ENCODE measurements at regions not wholly inside any gene's neighbourhood (a gene's known extent, or its start where the extent isn't known, plus 50 kb on each side); places are given as distances from the start of the nearest gene placed in this dataset.

DNA sequence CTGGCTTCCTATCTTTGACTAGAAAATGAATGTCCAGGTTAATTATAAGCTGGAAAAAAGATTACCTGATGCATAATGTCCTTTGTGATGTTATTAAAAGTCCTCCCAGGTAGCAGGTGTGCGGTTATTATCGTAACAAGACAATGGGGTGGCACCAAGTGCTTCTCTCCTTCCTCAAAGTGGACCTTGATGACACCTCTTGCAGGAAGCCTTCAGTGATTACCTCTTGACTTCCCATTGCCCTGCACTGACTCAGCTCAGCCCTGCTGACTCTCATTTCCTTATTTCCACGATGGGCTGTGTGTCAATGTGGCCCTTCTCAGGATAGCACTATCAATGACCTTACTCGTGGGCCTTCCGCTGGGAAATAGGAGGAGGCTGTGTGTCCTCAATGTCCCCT is 477.4 kb upstream of the CCL2 start:
- ATAC-seq: no peak
- no peak overlapping the region for H3K4me3 Mint-ChIP-seq
- no peak for DNase-seq (ENCODE audit: low spot score in 2 of 2)
- H3K27ac Mint-ChIP-seq: no peak overlapping the region
- H3K36me3 Mint-ChIP-seq: no peaks in the 10 kb centered on the region
- no peaks in the 10 kb centered on the region for H3K4me1 Mint-ChIP-seq
- no peaks in the 10 kb centered on the region for H3K9me3 Mint-ChIP-seq

GRCh38 chr17:33778505-33779233 is 476.4 kb upstream of the CCL2 start:
- Mint-ChIP-seq H3K9me3 (no peaks in the 10 kb centered on the region), H3K27ac (no peak overlapping the region), H3K4me3 (no peak overlapping the region), H3K36me3 (no peaks in the 10 kb centered on the region), H3K4me1 (no peaks in the 10 kb centered on the region)
- DNase-seq (ENCODE audit: low spot score in 2 of 2) (no peak), ATAC-seq (no peak)

- ATAC-seq (no peak), DNase-seq (ENCODE audit: low spot score in 2 of 2) (peak; percentile 9 to 49)
- Mint-ChIP-seq H3K36me3 (no peaks in the 10 kb centered on the region), H3K4me1 (no peaks in the 10 kb centered on the region), H3K9me3 (no peaks in the 10 kb centered on the region), H3K27ac (no peak overlapping the region), H3K4me3 (no peak overlapping the region)
These were observed 475.9 kb upstream of the CCL2 start for GRCh38 chr17:33779234-33779591.

GRCh38 chr17:33785281-33785680 is 469.8 kb upstream of the CCL2 start:
- H3K4me1 Mint-ChIP-seq: no peaks in the 10 kb centered on the region
- no peak overlapping the region for H3K4me3 Mint-ChIP-seq
- no peaks in the 10 kb centered on the region for H3K9me3 Mint-ChIP-seq
- no peak overlapping the region for H3K27ac Mint-ChIP-seq
- DNase-seq (ENCODE audit: low spot score in 2 of 2) (no peak), ATAC-seq (no peak)
- no peaks in the 10 kb centered on the region for H3K36me3 Mint-ChIP-seq

GRCh38 chr17:33786478-33786877 is 468.6 kb upstream of the CCL2 start:
- ATAC-seq (no peak), DNase-seq (ENCODE audit: low spot score in 2 of 2) (no peak)
- no peaks in the 10 kb centered on the region for H3K36me3 Mint-ChIP-seq
- no peak overlapping the region for H3K4me3 Mint-ChIP-seq
- no peaks in the 10 kb centered on the region for H3K9me3 Mint-ChIP-seq
- H3K4me1 Mint-ChIP-seq: no peaks in the 10 kb centered on the region
- H3K27ac Mint-ChIP-seq: no peak overlapping the region

GRCh38 chr17:33789658-33790057 is 465.4 kb upstream of the CCL2 start:
- H3K36me3 Mint-ChIP-seq: no peaks in the 10 kb centered on the region
- H3K27ac Mint-ChIP-seq: no peak overlapping the region
- no peak for DNase-seq (ENCODE audit: low spot score in 2 of 2)
- H3K4me3 Mint-ChIP-seq: no peak overlapping the region
- no peaks in the 10 kb centered on the region for H3K4me1 Mint-ChIP-seq
- no peaks in the 10 kb centered on the region for H3K9me3 Mint-ChIP-seq
- no peak for ATAC-seq

- no peaks in the 10 kb centered on the region for H3K9me3 Mint-ChIP-seq
- DNase-seq (ENCODE audit: low spot score in 2 of 2) (no peak), ATAC-seq (no peak)
- H3K4me3 Mint-ChIP-seq: no peak overlapping the region
- H3K27ac Mint-ChIP-seq: no peak overlapping the region
- no peaks in the 10 kb centered on the region for H3K4me1 Mint-ChIP-seq
- no peaks in the 10 kb centered on the region for H3K36me3 Mint-ChIP-seq
These were observed 457.9 kb upstream of the CCL2 start for GRCh38 chr17:33797181-33797580.

- DNase-seq (ENCODE audit: low spot score in 2 of 2): no peak
- no peaks in the 10 kb centered on the region for H3K9me3 Mint-ChIP-seq
- H3K4me1 Mint-ChIP-seq: no peaks in the 10 kb centered on the region
These were observed 456.8 kb upstream of the CCL2 start for GRCh38 chr17:33798308-33798707.

GRCh38 chr17:33802349-33803198 is 452.5 kb upstream of the CCL2 start:
- H3K4me1 Mint-ChIP-seq: no peaks in the 10 kb centered on the region
- no peaks in the 10 kb centered on the region for H3K9me3 Mint-ChIP-seq
- ATAC-seq: no peak
- no peaks in the 10 kb centered on the region for H3K36me3 Mint-ChIP-seq
- H3K27ac Mint-ChIP-seq: no peak overlapping the region
- no peak for DNase-seq (ENCODE audit: low spot score in 2 of 2)
- H3K4me3 Mint-ChIP-seq: no peak overlapping the region

More at GRCh38 chr17:33798308-33798707, 456.8 kb upstream of the CCL2 start:
- H3K4me3 Mint-ChIP-seq: no peak overlapping the region
- no peak overlapping the region for H3K27ac Mint-ChIP-seq
- ATAC-seq: no peak
- no peaks in the 10 kb centered on the region for H3K36me3 Mint-ChIP-seq

GRCh38 chr17:33803199-33803685 is 451.8 kb upstream of the CCL2 start:
- Mint-ChIP-seq H3K9me3 (no peaks in the 10 kb centered on the region), H3K4me1 (no peaks in the 10 kb centered on the region), H3K36me3 (no peaks in the 10 kb centered on the region), H3K27ac (no peak overlapping the region), H3K4me3 (no peak overlapping the region)
- ATAC-seq (no peak), DNase-seq (ENCODE audit: low spot score in 2 of 2) (no peak)

DNA sequence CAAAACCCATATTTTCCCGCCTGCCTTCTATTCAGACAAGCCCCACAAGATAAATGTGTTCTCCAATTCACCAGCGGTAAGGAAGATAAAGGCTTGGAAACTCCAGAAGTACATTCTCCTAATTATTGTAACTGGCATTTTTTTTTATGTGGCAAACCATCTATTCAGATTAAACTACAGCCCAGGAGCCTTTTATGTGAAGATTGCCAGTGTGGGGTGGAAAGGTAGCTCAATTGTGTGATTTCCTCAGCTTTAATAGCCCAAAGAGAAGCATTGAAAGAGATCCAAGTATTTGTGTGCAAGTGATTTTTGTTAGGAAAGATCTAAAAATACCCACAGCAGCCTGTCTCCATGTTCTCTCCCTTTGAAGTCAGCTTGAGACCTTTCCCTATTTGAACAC is 451.4 kb upstream of the CCL2 start:
- Mint-ChIP-seq H3K36me3 (no peaks in the 10 kb centered on the region), H3K4me1 (no peaks in the 10 kb centered on the region), H3K27ac (no peak overlapping the region), H3K9me3 (no peaks in the 10 kb centered on the region), H3K4me3 (no peak overlapping the region)
- DNase-seq (ENCODE audit: low spot score in 2 of 2): no peak
- no peak for ATAC-seq

DNA sequence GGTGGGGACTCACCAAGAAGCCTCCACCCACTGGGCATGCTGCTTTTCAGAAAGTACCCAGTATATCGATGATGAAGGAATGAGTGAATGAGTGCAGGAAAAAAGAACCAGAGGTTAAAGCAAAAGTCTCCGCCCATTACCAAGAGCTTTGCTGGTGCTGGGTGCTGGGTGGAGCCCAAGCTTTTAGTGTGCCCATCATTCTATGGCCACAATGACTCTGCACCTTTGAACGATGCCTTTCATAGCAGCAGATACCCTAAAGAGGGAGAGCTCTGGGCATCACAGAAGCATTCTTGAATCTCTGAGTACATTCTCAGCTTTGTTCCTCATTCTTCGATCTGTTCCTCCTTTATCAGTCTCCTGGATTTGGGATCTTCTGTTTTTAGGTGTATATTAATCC is 450.7 kb upstream of the CCL2 start:
- DNase-seq (ENCODE audit: low spot score in 2 of 2): no peak

GRCh38 chr17:33806631-33807030 is 448.5 kb upstream of the CCL2 start:
- Mint-ChIP-seq H3K27ac (no peak overlapping the region), H3K4me3 (no peak overlapping the region), H3K9me3 (no peaks in the 10 kb centered on the region), H3K36me3 (no peaks in the 10 kb centered on the region), H3K4me1 (no peaks in the 10 kb centered on the region)
- ATAC-seq: no peak
- DNase-seq (ENCODE audit: low spot score in 2 of 2): no peak

More for the DNA sequence above, 450.7 kb upstream of the CCL2 start:
- no peaks in the 10 kb centered on the region for H3K4me1 Mint-ChIP-seq
- no peaks in the 10 kb centered on the region for H3K36me3 Mint-ChIP-seq
- no peak for ATAC-seq
- no peak overlapping the region for H3K4me3 Mint-ChIP-seq
- no peak overlapping the region for H3K27ac Mint-ChIP-seq
- H3K9me3 Mint-ChIP-seq: no peaks in the 10 kb centered on the region

DNA sequence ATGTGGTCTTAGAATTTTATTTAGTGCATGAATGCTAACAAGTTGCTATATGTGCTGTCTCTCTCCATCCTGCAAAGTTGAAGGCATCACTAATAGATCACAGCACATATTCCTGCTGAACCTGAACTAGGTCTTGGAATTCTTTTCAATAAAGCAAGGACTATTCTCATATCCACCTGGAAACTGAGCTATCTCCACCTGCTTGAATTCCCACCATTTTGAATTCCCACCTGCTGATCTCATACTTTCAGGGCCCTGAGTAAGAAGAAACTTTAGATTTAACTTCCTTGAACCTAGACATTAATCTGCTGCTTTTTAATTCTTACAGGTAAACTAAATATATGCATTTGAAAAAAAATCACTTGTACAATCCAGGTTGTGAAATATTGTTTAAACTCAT is 445.3 kb upstream of the CCL2 start:
- H3K4me1 Mint-ChIP-seq: no peaks in the 10 kb centered on the region
- ATAC-seq: no peak
- H3K36me3 Mint-ChIP-seq: no peaks in the 10 kb centered on the region

GRCh38 chr17:33811004-33811760 is 443.9 kb upstream of the CCL2 start:
- ATAC-seq (no peak), DNase-seq (ENCODE audit: low spot score in 2 of 2) (no peak)
- Mint-ChIP-seq H3K4me1 (no peaks in the 10 kb centered on the region), H3K9me3 (no peaks in the 10 kb centered on the region), H3K36me3 (no peaks in the 10 kb centered on the region), H3K4me3 (no peak overlapping the region), H3K27ac (no peak overlapping the region)

More for the DNA sequence above, 445.3 kb upstream of the CCL2 start:
- Mint-ChIP-seq H3K4me3 (no peak overlapping the region), H3K9me3 (no peaks in the 10 kb centered on the region), H3K27ac (no peak overlapping the region)
- no peak for DNase-seq (ENCODE audit: low spot score in 2 of 2)
